CD14-positive monocyte (primary cell): ENCODE measurements at regions not wholly inside any gene's neighbourhood (a gene's known extent, or its start where the extent isn't known, plus 50 kb on each side); places are given as distances from the start of the nearest gene placed in this dataset.
A peak's percentile ranks its signal among the peaks of the same experiment; 100 is the strongest.

Experiments
- DNase-seq, 3 donors: peaks; one replicate each; pipeline ENCODE4 v3.0.0-alpha.2; 2011 to 2022
- H2AFZ ChIP-seq: 2 replicates; pipeline ENCODE4 v1.6.0; 2012; ENCODE audit warnings: mild to moderate bottlenecking, low read depth, low read length, inconsistent platforms; ENCODE audit not compliant: insufficient read depth, poor library complexity, severe bottlenecking
- H3K27ac ChIP-seq, 2 donors: 1 replicate in 1 of 2; 2 replicates in 1 of 2; pipeline ENCODE4 v1.5.1; 2012 to 2013; ENCODE audit warnings: low read length in 2 of 2, control low read depth in 1 of 2, inconsistent platforms in 1 of 2, low read depth in 1 of 2, mild to moderate bottlenecking in 1 of 2
- H3K27me3 ChIP-seq, 2 donors: one replicate each; pipeline versions ENCODE4 v1.6.0 to v1.6.1; 2011 to 2013; ENCODE audit warnings: low read length in 2 of 2; ENCODE audit not compliant: control insufficient read depth in 2 of 2, insufficient read depth in 2 of 2
- H3K36me3 ChIP-seq, 2 donors: replicated peaks in 1 of 2; 1 replicate in 1 of 2; 2 replicates in 1 of 2; pipeline versions ENCODE4 v1.5.1 to v1.6.1; 2012 to 2013; ENCODE audit warnings: low read length in 2 of 2, control low read depth in 1 of 2, inconsistent platforms in 1 of 2, mild to moderate bottlenecking in 1 of 2; ENCODE audit not compliant: insufficient read depth in 2 of 2, control insufficient read depth in 1 of 2
- H3K4me1 ChIP-seq, 2 donors: 1 replicate in 1 of 2; 2 replicates in 1 of 2; pipeline versions ENCODE4 v1.5.1 to v1.6.1; 2012 to 2013; ENCODE audit warnings: low read length in 2 of 2, control low read depth in 1 of 2, inconsistent platforms in 1 of 2, mild to moderate bottlenecking in 1 of 2, moderate library complexity in 1 of 2; ENCODE audit not compliant: insufficient read depth in 2 of 2, control insufficient read depth in 1 of 2
- H3K4me2 ChIP-seq: replicated peaks from 2 replicates; pipeline ENCODE3; 2012; ENCODE audit warnings: low read length, moderate library complexity, mild to moderate bottlenecking; ENCODE audit not compliant: poor library complexity, severe bottlenecking; ENCODE audit errors: extremely low read depth
- H3K4me3 ChIP-seq, 3 experiments: fragments of 200-600 bp in 1 of 3; sonication (generic) in 1 of 3; replicated peaks in 1 of 3; 1 replicate in 2 of 3; 2 replicates in 1 of 3; pipeline ENCODE4 v1.5.1; 2011 to 2013; ENCODE audit warnings: low read length in 3 of 3, mild to moderate bottlenecking in 3 of 3, control low read depth in 2 of 3, low read depth in 2 of 3, inconsistent platforms in 1 of 3, moderate library complexity in 1 of 3
- H3K79me2 ChIP-seq: 2 replicates; pipeline ENCODE4 v1.6.0; 2012; ENCODE audit warnings: mild to moderate bottlenecking, control low read depth, inconsistent platforms, low read length, moderate library complexity; ENCODE audit not compliant: insufficient read depth
- H3K9ac ChIP-seq: 2 replicates; pipeline ENCODE4 v1.6.0; 2017; ENCODE audit warnings: low read length, mild to moderate bottlenecking; ENCODE audit not compliant: insufficient read depth, poor library complexity, severe bottlenecking
- H3K9me3 ChIP-seq, 2 donors: replicated peaks in 1 of 2; 1 replicate in 1 of 2; 2 replicates in 1 of 2; pipeline versions ENCODE4 v1.5.1 to v1.6.1; 2012 to 2013; ENCODE audit warnings: low read length in 2 of 2, control low read depth in 1 of 2; ENCODE audit not compliant: control insufficient read depth in 1 of 2, insufficient read depth in 1 of 2
- H4K20me1 ChIP-seq: 2 replicates; pipeline ENCODE4 v1.6.0; 2012; ENCODE audit warnings: mild to moderate bottlenecking, low read length, control low read depth, moderate library complexity; ENCODE audit not compliant: insufficient read depth
- H3K27ac Mint-ChIP-seq, 7 donors: one replicate each; pipeline ENCODE4 v1.8.0; 2020; ENCODE audit warnings: mild to moderate bottlenecking in 7 of 7, mixed read lengths in 7 of 7, moderate library complexity in 6 of 7, inconsistent platforms in 2 of 7
- H3K27me3 Mint-ChIP-seq, 3 donors: one replicate each; pipeline ENCODE4 v1.8.0; 2021 to 2022; ENCODE audit warnings: low read depth in 3 of 3, mild to moderate bottlenecking in 3 of 3, mixed read lengths in 3 of 3, moderate library complexity in 3 of 3, inconsistent platforms in 1 of 3
- H3K36me3 Mint-ChIP-seq, 2 donors: one replicate each; pipeline ENCODE4 v1.8.0; 2020; ENCODE audit warnings: mixed read lengths in 2 of 2, inconsistent platforms in 1 of 2, mild to moderate bottlenecking in 1 of 2
- H3K4me1 Mint-ChIP-seq: one replicate; pipeline ENCODE4 v1.8.0; 2020; ENCODE audit warnings: mild to moderate bottlenecking, mixed read lengths
- H3K4me3 Mint-ChIP-seq, 2 donors: one replicate each; pipeline ENCODE4 v1.8.0; 2020; ENCODE audit warnings: mild to moderate bottlenecking in 2 of 2, mixed read lengths in 2 of 2, moderate library complexity in 1 of 2
- H3K9me3 Mint-ChIP-seq, 7 donors: one replicate each; pipeline ENCODE4 v1.8.0; 2020 to 2022; ENCODE audit warnings: mixed read lengths in 7 of 7, mild to moderate bottlenecking in 6 of 7, moderate library complexity in 6 of 7, inconsistent platforms in 2 of 7
- WGBS: methylation state at CpG from one replicate; pipeline ENCODE4 v1.1.5; 2013; ENCODE audit warnings: missing lambda C conversion rate; ENCODE audit not compliant: insufficient coverage; 5-methylcytosine and 5-hydroxymethylcytosine counted together
- intact Hi-C, 2 donors: fragments of 100-400 bp; cut with micrococcal nuclease; formaldehyde crosslinking; loops; one replicate each; pipeline versions ENCODE4 v1.15.0 to v1.15.1; 2023
- TF ChIP-seq, protein P1 (sequence below): fragments of 200-600 bp; IDR thresholded peaks from one replicate; pipeline ENCODE4 v1.8.0; 2022; ENCODE audit warnings: antibody characterized with exemption, mild to moderate bottlenecking

- no peaks in the 10 kb centered on the region for H3K79me2 ChIP-seq
- TF ChIP-seq, protein P1, sequence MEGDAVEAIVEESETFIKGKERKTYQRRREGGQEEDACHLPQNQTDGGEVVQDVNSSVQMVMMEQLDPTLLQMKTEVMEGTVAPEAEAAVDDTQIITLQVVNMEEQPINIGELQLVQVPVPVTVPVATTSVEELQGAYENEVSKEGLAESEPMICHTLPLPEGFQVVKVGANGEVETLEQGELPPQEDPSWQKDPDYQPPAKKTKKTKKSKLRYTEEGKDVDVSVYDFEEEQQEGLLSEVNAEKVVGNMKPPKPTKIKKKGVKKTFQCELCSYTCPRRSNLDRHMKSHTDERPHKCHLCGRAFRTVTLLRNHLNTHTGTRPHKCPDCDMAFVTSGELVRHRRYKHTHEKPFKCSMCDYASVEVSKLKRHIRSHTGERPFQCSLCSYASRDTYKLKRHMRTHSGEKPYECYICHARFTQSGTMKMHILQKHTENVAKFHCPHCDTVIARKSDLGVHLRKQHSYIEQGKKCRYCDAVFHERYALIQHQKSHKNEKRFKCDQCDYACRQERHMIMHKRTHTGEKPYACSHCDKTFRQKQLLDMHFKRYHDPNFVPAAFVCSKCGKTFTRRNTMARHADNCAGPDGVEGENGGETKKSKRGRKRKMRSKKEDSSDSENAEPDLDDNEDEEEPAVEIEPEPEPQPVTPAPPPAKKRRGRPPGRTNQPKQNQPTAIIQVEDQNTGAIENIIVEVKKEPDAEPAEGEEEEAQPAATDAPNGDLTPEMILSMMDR, result peak; percentile 67
- Mint-ChIP-seq H3K27ac (peak overlapping the region; percentile 58 to 94 (median 79)), H3K27me3 (no peaks in the 10 kb centered on the region), H3K4me3 (no peak overlapping the region), H3K9me3 (peaks cover 0 to 11% (median 3%) of the 10 kb centered on the region in 7 donors), H3K36me3 (peaks cover 0 to 9% of the 10 kb centered on the region in 2 donors), H3K4me1 (peaks cover 67% of the 10 kb centered on the region)
- no peak overlapping the region for H3K9ac ChIP-seq
- peaks cover 0 to 4% of the 10 kb centered on the region in 2 donors for H3K9me3 ChIP-seq
- H3K4me1 ChIP-seq, result peaks cover 56 to 69% of the 10 kb centered on the region in 2 donors
- DNase-seq, result peak; percentile 55 to 93 (median 68)
- no peaks in the 10 kb centered on the region for H3K36me3 ChIP-seq
- no peaks in the 10 kb centered on the region for H3K27me3 ChIP-seq
- 57% methylated on average over 8 of the region's 9 CpGs for WGBS
- peak overlapping the region; percentile 10 to 54 for H3K27ac ChIP-seq
- H3K4me3 ChIP-seq, result no peak overlapping the region
- intact Hi-C loops, result loop anchor here (5.0 to 10.0 kb wide), 3 partner anchors 200 to 358 kb away; partner anchors contain the start of gene NRIP1 (in 1 of the 2)
- H4K20me1 ChIP-seq, result no peaks in the 10 kb centered on the region
- no peak overlapping the region for H2AFZ ChIP-seq
- no peak overlapping the region for H3K4me2 ChIP-seq
These were observed 200.4 kb downstream of the NRIP1 start for GRCh38 chr21:14864211-14865021.

DNA sequence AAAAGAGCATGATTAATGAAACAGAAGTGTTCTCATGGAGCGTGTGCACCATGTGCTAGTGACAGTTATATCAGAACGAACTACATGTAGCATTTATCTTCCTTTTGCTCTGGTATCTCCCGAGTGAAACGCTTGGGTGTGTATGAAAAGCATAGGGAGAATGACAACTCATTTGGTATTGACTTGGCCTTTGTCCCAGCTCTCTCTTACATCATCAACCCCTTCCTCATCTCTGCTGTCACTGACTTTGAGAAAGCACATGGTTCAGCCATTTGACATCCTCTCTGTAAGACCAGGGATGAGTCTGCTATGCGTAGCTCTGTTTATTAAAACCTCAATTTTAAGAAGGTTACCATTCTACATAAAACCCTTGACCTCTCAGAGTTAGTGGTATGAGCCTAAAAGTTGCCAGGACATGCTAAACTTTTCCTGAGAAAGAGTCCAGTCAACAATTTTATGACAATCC lies 201.0 kb downstream of the NRIP1 start:
- peaks cover 0 to 4% of the 10 kb centered on the region in 2 donors for H3K9me3 ChIP-seq
- H3K36me3 Mint-ChIP-seq, result peaks cover 0 to 9% of the 10 kb centered on the region in 2 donors
- H2AFZ ChIP-seq, result no peak overlapping the region
- no peak overlapping the region for H3K4me3 ChIP-seq
- no peaks in the 10 kb centered on the region for H3K36me3 ChIP-seq
- no peaks in the 10 kb centered on the region for H3K27me3 ChIP-seq
- H3K27ac Mint-ChIP-seq, result peak overlapping the region; percentile 46 to 94 (median 75)
- H3K4me3 Mint-ChIP-seq, result peak overlapping the region in 1 of 2 donors; percentile 46
- peak overlapping the region in 1 of 2 donors; percentile 54 for H3K27ac ChIP-seq
- H3K4me1 ChIP-seq, result peaks cover 50 to 62% of the 10 kb centered on the region in 2 donors
- H4K20me1 ChIP-seq, result no peaks in the 10 kb centered on the region
- peak; percentile 77 to 91 (median 77) for DNase-seq
- H3K4me2 ChIP-seq, result no peak overlapping the region
- TF ChIP-seq, protein P1, result no peak
- intact Hi-C loops, result loop anchor here (5.0 to 10.0 kb wide), 3 partner anchors 201 to 359 kb away; partner anchors contain the start of gene NRIP1 (in 1 of the 2)
- H3K79me2 ChIP-seq, result no peaks in the 10 kb centered on the region
- H3K9ac ChIP-seq, result no peak overlapping the region
- H3K9me3 Mint-ChIP-seq, result peaks cover 0 to 11% (median 3%) of the 10 kb centered on the region in 7 donors
- no CpG with 5 or more reads among the region's 5 CpGs for WGBS
- H3K4me1 Mint-ChIP-seq, result peaks cover 62% of the 10 kb centered on the region
- H3K27me3 Mint-ChIP-seq, result no peaks in the 10 kb centered on the region
